RCC 7860 (cell line): ENCODE measurements at regions not wholly inside any gene's neighbourhood (a gene's known extent, or its start where the extent isn't known, plus 50 kb on each side); places are given as distances from the start of the nearest gene placed in this dataset.

ENCODE experiments used
- DNase-seq: peaks from one replicate; pipeline ENCODE4 v3.0.0-alpha.2; 2015; ENCODE audit warnings: low spot score
- FAIRE-seq: peaks from 2 replicates; lab custom pipeline; 2012; peaks lifted over from hg19 to GRCh38; lab: Jason Lieb, UNC

- DNase-seq (no peak), FAIRE-seq (no peak)
These were observed 105.5 kb upstream of the CPLX2 start for GRCh38 chr5:175765858-175766257.

GRCh38 chr5:175766963-175767362 lies 104.4 kb upstream of the CPLX2 start:
- DNase-seq (no peak), FAIRE-seq (no peak)

GRCh38 chr5:175772747-175773533 lies 98.4 kb upstream of the CPLX2 start:
- DNase-seq (no peak), FAIRE-seq (no peak)

- DNase-seq (no peak), FAIRE-seq (no peak)
These were observed 97.8 kb upstream of the CPLX2 start for GRCh38 chr5:175773534-175774070.

GRCh38 chr5:175775416-175775815 lies 96.0 kb upstream of the CPLX2 start:
- FAIRE-seq (no peak), DNase-seq (no peak)

GRCh38 chr5:175778951-175779503 lies 92.4 kb upstream of the CPLX2 start:
- DNase-seq (peak; percentile 30), FAIRE-seq (no peak)

GRCh38 chr5:175783739-175784138 lies 87.6 kb upstream of the CPLX2 start:
- no peak for DNase-seq
- no peak for FAIRE-seq

GRCh38 chr5:175784230-175784629 lies 87.1 kb upstream of the CPLX2 start:
- FAIRE-seq = no peak

GRCh38 chr5:175785681-175786080 lies 85.7 kb upstream of the CPLX2 start:
- DNase-seq (no peak), FAIRE-seq (no peak)

More at GRCh38 chr5:175784230-175784629, 87.1 kb upstream of the CPLX2 start:
- DNase-seq = no peak

- FAIRE-seq (no peak), DNase-seq (no peak)
These were observed 83.1 kb upstream of the CPLX2 start for GRCh38 chr5:175788155-175788787.

- DNase-seq (no peak), FAIRE-seq (no peak)
These were observed 81.7 kb upstream of the CPLX2 start for GRCh38 chr5:175789670-175790069.

GRCh38 chr5:175790796-175791195 lies 80.6 kb upstream of the CPLX2 start:
- DNase-seq = no peak
- FAIRE-seq = no peak

GRCh38 chr5:175795959-175796358 lies 75.4 kb upstream of the CPLX2 start:
- no peak for FAIRE-seq
- no peak for DNase-seq

- FAIRE-seq (no peak), DNase-seq (peak; percentile 44)
These were observed 74.6 kb upstream of the CPLX2 start for GRCh38 chr5:175796536-175797499.

- FAIRE-seq (no peak), DNase-seq (no peak)
These were observed 73.8 kb upstream of the CPLX2 start for GRCh38 chr5:175797521-175798038.

- FAIRE-seq (no peak), DNase-seq (no peak)
These were observed 72.8 kb upstream of the CPLX2 start for GRCh38 chr5:175798626-175799025.

- DNase-seq (peak; percentile 33), FAIRE-seq (no peak)
These were observed 70.7 kb upstream of the CPLX2 start for GRCh38 chr5:175800656-175801081.

- no peak for FAIRE-seq
These were observed 69.0 kb upstream of the CPLX2 start for GRCh38 chr5:175802361-175802760.

GRCh38 chr5:175803254-175803653 lies 68.1 kb upstream of the CPLX2 start:
- FAIRE-seq = no peak

More at GRCh38 chr5:175802361-175802760, 69.0 kb upstream of the CPLX2 start:
- DNase-seq = no peak

GRCh38 chr5:175803736-175804454 lies 67.5 kb upstream of the CPLX2 start:
- no peak for DNase-seq
- FAIRE-seq = no peak

More at GRCh38 chr5:175803254-175803653, 68.1 kb upstream of the CPLX2 start:
- no peak for DNase-seq
